MM.1S (cell line): ENCODE measurements at regions not wholly inside any gene's neighbourhood (a gene's known extent, or its start where the extent isn't known, plus 50 kb on each side); places are given as distances from the start of the nearest gene placed in this dataset.
"Not testable (repeated sequence)": the region's sequence is repeated elsewhere in the genome, so short reads cannot be mapped to it uniquely, and the experiment has no call there.

Experiments
- DNase-seq: peaks from one replicate; pipeline ENCODE4 v3.0.0-alpha.2; 2015
- H2AFZ ChIP-seq: fragments of 300-600 bp; sonication (generic); 2 replicates; pipeline ENCODE4 v1.6.0; 2016; ENCODE audit warnings: antibody characterized with exemption, low read length
- H3F3A ChIP-seq: fragments of 300-600 bp; sonication (generic); 2 replicates; pipeline ENCODE4 v1.6.1; 2016; ENCODE audit warnings: mild to moderate bottlenecking, antibody characterized with exemption, low read length, moderate library complexity, mixed read lengths; ENCODE audit not compliant: insufficient read depth
- H3K27ac ChIP-seq: fragments of 300-600 bp; sonication (generic); 2 replicates; pipeline ENCODE4 v1.5.1; 2016; ENCODE audit warnings: mild to moderate bottlenecking, low read length
- H3K27me3 ChIP-seq: fragments of 300-600 bp; sonication (generic); replicated peaks from 2 replicates; pipeline ENCODE4 v1.6.0; 2016; ENCODE audit warnings: low read length; ENCODE audit not compliant: insufficient read depth
- H3K36me3 ChIP-seq: fragments of 300-600 bp; sonication (generic); replicated peaks from 2 replicates; pipeline ENCODE4 v1.6.1; 2016; ENCODE audit warnings: mild to moderate bottlenecking, low read length, mixed read lengths; ENCODE audit not compliant: insufficient read depth
- H3K4me1 ChIP-seq: fragments of 300-600 bp; sonication (generic); 2 replicates; pipeline ENCODE4 v1.6.1; 2016; ENCODE audit warnings: low read length, mixed read lengths
- H3K4me2 ChIP-seq: fragments of 300-600 bp; sonication (generic); 2 replicates; pipeline ENCODE4 v1.6.0; 2016; ENCODE audit warnings: low read depth, low read length
- H3K4me3 ChIP-seq: fragments of 300-600 bp; sonication (generic); 2 replicates; pipeline ENCODE4 v1.5.1; 2016; ENCODE audit warnings: low read length, mixed read lengths
- H3K79me2 ChIP-seq: fragments of 300-600 bp; sonication (generic); 2 replicates; pipeline ENCODE4 v1.6.1; 2016; ENCODE audit warnings: mixed run types, low read length, mixed read lengths
- H3K9ac ChIP-seq: fragments of 300-600 bp; sonication (generic); 2 replicates; pipeline ENCODE4 v1.6.1; 2016; ENCODE audit warnings: low read length, mixed read lengths
- H3K9me2 ChIP-seq: fragments of 300-600 bp; sonication (generic); replicated peaks from 2 replicates; pipeline ENCODE4 v1.6.1; 2016; ENCODE audit warnings: mild to moderate bottlenecking, low read length, mixed read lengths; ENCODE audit not compliant: insufficient read depth
- H3K9me3 ChIP-seq: fragments of 300-600 bp; sonication (generic); replicated peaks from 2 replicates; pipeline ENCODE4 v1.6.1; 2016; ENCODE audit warnings: mild to moderate bottlenecking, low read length, mixed read lengths; ENCODE audit not compliant: insufficient read depth
- H4K20me1 ChIP-seq: fragments of 300-600 bp; sonication (generic); 2 replicates; pipeline ENCODE4 v1.6.1; 2016; ENCODE audit warnings: mild to moderate bottlenecking, low read length, moderate library complexity, mixed read lengths; ENCODE audit not compliant: insufficient read depth

DNA sequence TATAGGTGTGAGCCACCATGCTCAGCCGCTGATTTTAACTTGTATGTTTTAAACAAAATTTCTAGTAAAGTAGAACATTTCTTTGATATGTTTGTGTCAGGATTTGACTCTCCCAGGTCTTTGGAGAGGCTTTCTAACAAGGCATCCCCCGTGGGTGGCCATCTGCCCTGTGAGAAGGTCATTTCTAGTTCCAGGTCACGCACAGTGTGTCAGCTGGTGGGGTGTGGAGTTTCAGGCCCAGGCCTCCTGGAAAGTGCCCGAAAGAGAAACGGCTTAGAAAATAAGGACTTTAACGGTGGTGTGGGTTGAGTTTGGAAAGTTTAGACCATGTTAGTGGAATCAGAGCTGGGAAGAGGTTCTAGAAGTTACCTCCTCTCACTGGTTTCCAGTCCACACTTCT lies 61.0 kb downstream of the SPDYE17 start:
- H3K27ac ChIP-seq, H3K9ac ChIP-seq, H3K9me3 ChIP-seq, H3F3A ChIP-seq, H3K4me2 ChIP-seq, H3K79me2 ChIP-seq, H2AFZ ChIP-seq, H3K36me3 ChIP-seq, H3K4me3 ChIP-seq, DNase-seq, H3K4me1 ChIP-seq, H3K9me2 ChIP-seq, H3K27me3 ChIP-seq, H4K20me1 ChIP-seq: not testable (repeated sequence)

DNA sequence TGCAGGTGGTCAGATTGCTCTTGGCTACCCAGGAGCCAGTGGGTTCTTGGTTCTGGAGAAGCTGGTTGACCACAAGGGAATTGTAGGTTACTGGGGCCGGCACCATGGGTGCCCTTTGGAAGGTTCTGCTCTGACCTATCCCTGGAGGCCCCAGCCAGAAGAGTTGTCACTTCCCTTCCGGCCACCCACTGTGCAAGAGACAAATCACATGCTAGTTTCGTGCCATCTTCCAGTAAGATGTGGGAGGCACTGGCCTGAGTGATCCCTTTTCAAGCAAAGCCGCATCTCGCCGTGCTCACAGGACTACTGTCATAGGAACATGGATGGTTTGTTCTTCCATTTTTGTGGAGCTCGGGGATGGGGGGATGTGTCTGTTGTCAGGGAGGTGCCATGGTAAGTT lies 62.3 kb downstream of the SPDYE17 start:
- H2AFZ ChIP-seq, H3K4me1 ChIP-seq, H3K79me2 ChIP-seq, H3K27ac ChIP-seq, H3K36me3 ChIP-seq, H3F3A ChIP-seq, H3K9me3 ChIP-seq, H3K27me3 ChIP-seq, H3K4me2 ChIP-seq, DNase-seq, H3K9me2 ChIP-seq, H3K9ac ChIP-seq, H4K20me1 ChIP-seq, H3K4me3 ChIP-seq: not testable (repeated sequence)

DNA sequence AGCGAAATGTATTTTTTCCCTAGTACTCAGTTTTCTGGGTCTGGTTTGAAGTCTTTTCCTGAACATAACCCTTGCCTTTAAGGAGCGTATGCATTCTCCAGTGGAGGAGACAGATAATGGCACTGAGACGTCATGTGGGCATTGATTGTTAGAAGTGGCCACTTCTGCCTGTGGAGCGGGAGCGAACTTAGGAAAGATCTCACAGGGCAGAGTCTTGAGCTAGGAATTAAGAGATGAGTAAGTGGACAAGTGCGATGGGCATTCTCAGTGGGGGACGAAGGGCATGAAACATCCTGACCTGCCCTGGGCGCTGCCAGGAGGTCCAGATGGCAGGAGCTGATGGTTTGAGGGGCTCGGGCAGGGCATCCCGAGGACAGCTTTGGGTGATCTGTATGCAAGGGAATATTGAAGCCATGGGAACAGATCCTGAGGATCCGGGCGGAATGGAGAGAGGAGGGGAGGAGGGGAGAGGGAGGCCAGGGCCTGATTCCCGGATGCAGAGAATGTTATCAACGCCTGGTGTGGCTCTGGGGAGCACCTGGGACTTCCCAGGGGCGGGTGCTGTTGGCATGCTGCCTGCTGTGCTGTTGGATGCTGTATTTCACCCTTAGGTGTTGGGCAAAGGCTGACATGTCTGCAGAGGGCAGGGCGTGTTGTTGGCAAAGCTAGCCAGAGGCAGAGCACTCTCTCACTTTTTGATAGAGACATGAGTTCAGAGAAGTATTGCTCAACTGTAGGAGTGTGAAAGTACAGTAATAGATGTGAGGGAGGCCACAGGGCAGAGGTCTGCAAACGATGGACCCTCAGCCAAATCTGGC lies 66.2 kb downstream of the SPDYE17 start:
- H3K9ac ChIP-seq, H2AFZ ChIP-seq, H3K9me3 ChIP-seq, H3K9me2 ChIP-seq, H3K4me1 ChIP-seq, H3F3A ChIP-seq, H3K79me2 ChIP-seq, DNase-seq, H3K36me3 ChIP-seq, H3K27ac ChIP-seq, H3K4me3 ChIP-seq, H3K27me3 ChIP-seq, H3K4me2 ChIP-seq, H4K20me1 ChIP-seq: not testable (repeated sequence)

DNA sequence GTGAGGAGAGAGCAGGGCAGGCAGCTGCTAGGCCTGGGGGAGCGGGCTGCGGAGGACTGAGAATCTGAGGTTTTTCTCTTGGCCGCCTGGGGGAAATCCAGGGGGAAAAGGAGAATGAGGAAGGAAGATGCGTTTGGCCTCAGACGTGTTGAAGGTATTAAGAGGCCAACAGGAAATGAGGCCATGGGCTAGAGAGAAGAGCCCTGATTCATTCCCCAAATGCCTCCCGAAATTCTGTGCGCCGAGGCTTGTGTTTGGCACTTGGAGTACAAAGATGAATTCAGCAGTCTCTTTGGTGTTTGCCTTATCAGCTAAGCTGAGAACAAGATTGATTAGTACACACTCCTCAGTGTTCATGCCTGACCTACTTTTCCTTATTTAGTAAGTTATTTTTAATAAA lies 68.1 kb downstream of the SPDYE17 start:
- not testable (repeated sequence) for H3K4me1 ChIP-seq, H3K27ac ChIP-seq, H2AFZ ChIP-seq, H4K20me1 ChIP-seq, H3K9me3 ChIP-seq, H3K27me3 ChIP-seq, DNase-seq, H3K9me2 ChIP-seq, H3K79me2 ChIP-seq, H3F3A ChIP-seq, H3K4me3 ChIP-seq, H3K9ac ChIP-seq, H3K4me2 ChIP-seq, H3K36me3 ChIP-seq

DNA sequence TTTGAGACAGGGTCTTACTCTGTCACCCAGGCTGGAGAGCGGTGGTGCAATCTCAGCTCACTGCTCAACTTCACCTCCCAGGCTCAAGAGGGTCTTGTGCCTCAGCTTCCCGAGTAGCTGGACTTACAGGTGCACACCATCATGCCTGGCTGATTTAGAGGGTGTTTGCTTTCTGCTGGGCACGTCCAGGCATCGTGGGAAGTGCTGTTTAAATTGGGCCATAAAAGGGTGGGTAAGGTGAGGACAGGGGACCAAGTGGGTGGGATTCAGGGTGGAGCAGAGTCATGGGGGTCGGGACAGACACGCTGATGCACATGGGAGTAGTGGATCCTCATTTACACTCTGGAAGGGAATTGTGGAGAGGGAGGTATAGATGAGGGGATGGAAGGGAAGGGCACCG lies 69.1 kb downstream of the SPDYE17 start:
- H3K9ac ChIP-seq, DNase-seq, H3K4me2 ChIP-seq, H2AFZ ChIP-seq, H3K9me2 ChIP-seq, H4K20me1 ChIP-seq, H3K4me3 ChIP-seq, H3K36me3 ChIP-seq, H3F3A ChIP-seq, H3K9me3 ChIP-seq, H3K79me2 ChIP-seq, H3K4me1 ChIP-seq, H3K27me3 ChIP-seq, H3K27ac ChIP-seq: not testable (repeated sequence)

DNA sequence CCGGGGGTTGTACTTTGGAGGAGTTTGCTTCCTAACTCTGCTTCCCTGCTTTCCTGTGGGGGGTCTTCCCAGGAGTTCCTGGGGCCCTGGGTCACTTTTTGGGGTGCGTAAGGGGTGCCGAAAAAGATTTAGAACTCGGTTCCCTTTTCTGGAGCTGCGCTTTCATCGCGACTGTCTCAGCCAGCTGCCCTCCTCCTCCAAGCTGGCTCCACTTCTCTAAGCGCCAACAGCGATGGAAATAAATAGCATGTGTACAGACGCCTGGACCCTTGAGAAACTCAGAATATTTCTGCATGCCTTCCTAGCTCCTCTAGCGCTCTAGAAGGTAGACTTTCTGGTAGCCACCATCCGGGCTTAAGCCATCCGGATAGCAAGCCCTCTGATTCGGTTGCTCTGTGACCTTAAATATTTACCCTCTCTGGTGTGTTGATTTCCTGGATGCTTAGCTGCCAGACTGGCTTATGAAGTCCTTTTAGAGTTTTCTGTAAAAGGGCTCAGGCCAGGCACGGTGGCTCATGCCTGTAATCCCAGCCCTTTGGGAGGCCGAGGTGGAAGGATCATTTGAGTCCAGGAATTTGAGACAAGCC lies 71.7 kb downstream of the SPDYE17 start:
- H3K4me1 ChIP-seq, H3K4me3 ChIP-seq, H3K36me3 ChIP-seq, H3K79me2 ChIP-seq, H3K27ac ChIP-seq, H3K27me3 ChIP-seq, H3F3A ChIP-seq, H3K9me2 ChIP-seq, H3K9ac ChIP-seq, H3K4me2 ChIP-seq, H4K20me1 ChIP-seq, H3K9me3 ChIP-seq, DNase-seq, H2AFZ ChIP-seq: not testable (repeated sequence)

DNA sequence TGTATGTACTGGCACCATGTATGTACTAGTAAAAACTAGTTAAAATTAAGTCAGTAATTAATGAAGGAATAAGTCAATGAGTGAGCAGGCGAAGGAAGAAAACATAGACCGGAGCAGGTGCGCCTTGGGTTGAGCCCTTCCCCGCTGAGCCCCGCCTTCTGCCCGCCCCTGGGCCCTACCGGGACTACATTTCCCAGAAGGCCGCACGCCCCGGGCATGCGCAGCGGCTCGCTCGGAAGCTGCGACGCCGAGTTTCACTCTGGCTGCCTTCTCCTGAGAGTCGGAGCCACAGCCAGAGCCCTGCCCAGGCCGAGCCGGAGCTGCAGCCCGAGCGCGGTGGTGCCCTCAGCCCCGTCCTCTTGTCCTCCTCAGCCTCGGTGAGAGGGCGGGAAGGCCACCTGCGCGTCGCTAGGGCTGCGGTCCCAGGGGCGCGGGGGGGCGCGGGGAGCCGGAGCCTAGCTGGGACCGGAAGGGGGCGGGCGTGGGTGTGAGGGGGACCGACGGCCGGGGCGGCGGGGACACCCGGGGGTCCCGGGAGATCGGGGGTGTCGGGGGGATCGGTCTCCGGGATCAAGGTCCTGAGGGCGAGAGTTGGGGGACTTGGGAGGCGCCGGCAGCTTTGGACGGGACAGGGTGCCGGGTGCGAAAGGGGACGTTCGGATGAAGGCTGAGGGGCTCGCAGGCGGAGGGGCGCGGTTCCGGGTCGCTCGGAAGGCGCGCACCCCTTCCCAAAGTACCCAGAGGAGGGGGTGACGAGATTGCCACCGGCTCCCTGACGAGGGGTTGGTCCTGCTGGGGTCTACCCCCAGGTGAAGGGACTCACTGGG lies 72.4 kb downstream of the SPDYE17 start:
- H3K79me2 ChIP-seq, H3K9me2 ChIP-seq, H3K36me3 ChIP-seq, H4K20me1 ChIP-seq, H3K9me3 ChIP-seq, H3K27me3 ChIP-seq, H3K4me1 ChIP-seq, H3F3A ChIP-seq, H3K27ac ChIP-seq, H3K4me2 ChIP-seq, H3K4me3 ChIP-seq, H2AFZ ChIP-seq, DNase-seq, H3K9ac ChIP-seq: not testable (repeated sequence)
